ENCODE measurements at regions not wholly inside any gene's neighbourhood (a gene's known extent, or its start where the extent isn't known, plus 50 kb on each side); places are given as distances from the start of the nearest gene placed in this dataset.

GRCh38 chr6:40910260-40910893, 128.6 kb downstream of the UNC5CL start:
- DNase-seq (ENCODE audit: low read depth in 1 of 2, low spot score in 1 of 2): no peak

DNA sequence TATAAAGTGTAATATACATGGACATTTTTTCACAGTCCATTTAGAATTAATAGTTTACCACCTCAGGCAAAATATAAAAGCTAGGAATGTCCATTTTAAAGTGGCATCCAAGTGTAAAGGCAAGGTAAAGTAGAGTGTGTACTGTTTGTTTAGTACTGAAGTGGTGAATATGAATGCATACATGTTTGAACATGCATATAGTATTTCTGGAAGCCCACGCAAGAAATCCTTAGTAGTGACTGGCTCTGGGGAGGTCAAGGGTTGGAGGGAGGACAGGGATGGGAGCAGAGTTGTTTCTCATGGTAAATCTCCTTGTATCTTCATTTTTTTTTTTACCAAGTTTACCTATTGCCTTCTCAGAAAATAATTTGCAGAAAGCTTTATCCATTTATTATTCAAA, 129.2 kb downstream of the UNC5CL start:
- no peak for DNase-seq (ENCODE audit: low read depth in 1 of 2, low spot score in 1 of 2)

DNA sequence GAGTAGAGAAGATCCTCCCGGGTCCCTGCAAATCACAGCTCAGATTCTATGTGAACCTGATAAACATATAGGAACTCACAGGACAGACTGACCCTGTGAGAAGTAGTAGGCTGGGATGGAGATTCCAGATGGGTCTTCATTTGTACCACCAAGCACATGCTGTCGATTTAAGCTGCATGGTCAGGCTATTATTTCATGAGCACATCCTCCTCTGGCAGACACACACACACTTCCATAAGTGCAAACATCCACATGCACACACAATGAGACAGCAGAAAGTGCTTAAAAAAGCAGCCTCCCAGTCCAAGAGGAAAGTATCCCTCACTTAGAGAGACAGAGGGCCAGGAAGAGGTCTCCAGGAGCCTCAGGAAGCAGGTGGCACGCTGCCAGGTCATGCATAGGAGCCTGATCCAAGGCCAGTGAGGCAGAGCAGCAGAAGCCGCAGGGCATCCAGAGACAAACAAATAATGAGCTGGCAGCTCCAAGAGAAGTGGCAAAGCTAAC, 131.8 kb downstream of the UNC5CL start:
- no peak for DNase-seq (ENCODE audit: low read depth in 1 of 2, low spot score in 1 of 2)

DNA sequence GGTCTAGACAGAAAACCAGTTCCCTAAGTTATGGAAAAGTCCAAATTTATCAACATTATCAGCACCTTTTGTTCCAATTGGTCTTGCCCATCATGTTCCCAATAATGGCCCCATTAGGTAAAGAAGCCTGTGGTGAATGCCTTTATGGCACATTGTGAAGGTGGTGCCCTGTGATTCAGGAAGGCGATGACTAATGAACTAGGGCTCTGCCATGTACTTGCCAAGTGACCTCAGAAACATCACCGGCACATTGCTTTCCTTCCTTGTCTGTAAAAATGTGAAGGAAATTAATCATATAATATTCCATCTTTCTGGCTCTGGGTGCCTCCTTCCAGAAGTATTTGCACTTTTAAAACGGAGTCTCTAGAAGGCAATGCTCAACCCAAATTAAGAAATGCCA, 132.3 kb downstream of the UNC5CL start:
- DNase-seq (ENCODE audit: low read depth in 1 of 2, low spot score in 1 of 2): no peak

GRCh38 chr6:40904583-40905194, 134.3 kb downstream of the UNC5CL start:
- DNase-seq (ENCODE audit: low read depth in 1 of 2, low spot score in 1 of 2): no peak

- no peak for DNase-seq (ENCODE audit: low read depth in 1 of 2, low spot score in 1 of 2)
Measured at GRCh38 chr6:40903456-40903855, 135.6 kb downstream of the UNC5CL start.

GRCh38 chr6:40901322-40902055, 137.5 kb downstream of the UNC5CL start:
- no peak for DNase-seq (ENCODE audit: low read depth in 1 of 2, low spot score in 1 of 2)

GRCh38 chr6:40900791-40901190, 138.2 kb downstream of the UNC5CL start:
- DNase-seq (ENCODE audit: low read depth in 1 of 2, low spot score in 1 of 2): no peak

DNA sequence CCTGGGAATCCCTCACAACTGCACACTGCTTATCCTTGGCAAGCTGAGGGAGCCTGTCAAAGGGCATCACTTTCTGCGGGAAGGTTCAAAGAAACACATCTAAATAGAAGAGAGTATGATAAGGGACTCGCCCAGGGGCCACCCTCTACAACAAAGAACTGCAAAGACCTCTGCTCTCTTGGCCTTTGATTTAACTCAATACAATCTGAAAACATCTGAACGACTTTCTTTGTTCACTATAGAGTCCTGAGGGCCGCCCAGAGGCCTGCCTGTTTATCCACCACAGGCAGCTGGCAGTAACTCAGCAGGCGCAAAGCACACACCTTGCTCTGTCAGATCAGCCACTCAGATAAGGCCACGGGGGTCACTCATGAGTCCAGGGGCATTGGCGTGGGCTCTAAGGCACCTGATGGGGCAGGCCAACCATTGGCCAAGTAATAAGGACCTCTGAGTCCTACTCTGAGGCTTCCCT, 139.3 kb downstream of the UNC5CL start:
- DNase-seq (ENCODE audit: low read depth in 1 of 2, low spot score in 1 of 2): no peak

GRCh38 chr6:40898073-40898472, 140.9 kb downstream of the UNC5CL start:
- DNase-seq (ENCODE audit: low read depth in 1 of 2, low spot score in 1 of 2): no peak

GRCh38 chr6:40897390-40898003, 141.5 kb downstream of the UNC5CL start:
- no peak for DNase-seq (ENCODE audit: low read depth in 1 of 2, low spot score in 1 of 2)

DNA sequence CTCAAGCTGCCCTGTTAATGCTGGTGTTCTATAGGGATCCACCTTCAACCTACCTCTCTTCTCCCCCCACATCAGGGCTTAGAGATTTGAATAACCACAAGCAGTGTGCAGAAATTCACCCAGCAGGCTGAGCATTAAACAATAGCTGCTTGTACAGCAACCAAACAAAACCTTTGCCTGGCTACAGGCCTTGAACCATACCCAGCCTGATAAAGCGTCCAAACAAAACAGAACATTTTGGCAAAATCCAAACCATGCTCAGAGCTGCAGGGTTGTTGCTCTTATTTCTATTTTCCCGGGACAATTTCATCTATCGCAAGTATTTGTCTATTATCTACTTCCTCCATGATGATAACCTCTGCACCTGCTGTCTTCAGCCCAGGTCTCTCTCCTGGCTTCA, 142.3 kb downstream of the UNC5CL start:
- no peak for DNase-seq (ENCODE audit: low read depth in 1 of 2, low spot score in 1 of 2)

GRCh38 chr6:40894962-40895799, 143.8 kb downstream of the UNC5CL start:
- no peak for DNase-seq (ENCODE audit: low read depth in 1 of 2, low spot score in 1 of 2)

GRCh38 chr6:40893021-40893420, 146.0 kb downstream of the UNC5CL start:
- no peak for DNase-seq (ENCODE audit: low read depth in 1 of 2, low spot score in 1 of 2)

DNA sequence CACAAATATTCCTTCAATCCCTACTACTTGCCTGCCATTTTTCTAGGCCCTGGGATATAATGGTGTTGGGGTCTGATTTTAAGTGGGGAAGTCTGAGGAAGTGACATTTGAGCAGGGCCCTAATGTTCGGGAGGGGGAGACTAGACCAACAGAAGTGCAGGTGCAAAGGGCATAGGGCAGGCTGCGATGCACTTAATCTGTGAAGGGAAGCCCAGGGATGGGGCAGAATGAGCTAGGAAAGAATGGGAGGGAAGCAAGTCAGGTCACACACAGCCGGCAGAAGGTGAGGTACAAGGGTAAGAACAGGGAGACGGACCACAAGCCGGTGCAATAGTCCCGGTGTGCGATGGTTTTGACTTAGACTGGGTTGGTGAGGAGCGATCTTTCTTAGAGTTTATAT, 146.8 kb downstream of the UNC5CL start:
- DNase-seq (ENCODE audit: low read depth in 1 of 2, low spot score in 1 of 2): no peak

GRCh38 chr6:40891686-40892085, 147.3 kb downstream of the UNC5CL start:
- no peak for DNase-seq (ENCODE audit: low read depth in 1 of 2, low spot score in 1 of 2)

DNA sequence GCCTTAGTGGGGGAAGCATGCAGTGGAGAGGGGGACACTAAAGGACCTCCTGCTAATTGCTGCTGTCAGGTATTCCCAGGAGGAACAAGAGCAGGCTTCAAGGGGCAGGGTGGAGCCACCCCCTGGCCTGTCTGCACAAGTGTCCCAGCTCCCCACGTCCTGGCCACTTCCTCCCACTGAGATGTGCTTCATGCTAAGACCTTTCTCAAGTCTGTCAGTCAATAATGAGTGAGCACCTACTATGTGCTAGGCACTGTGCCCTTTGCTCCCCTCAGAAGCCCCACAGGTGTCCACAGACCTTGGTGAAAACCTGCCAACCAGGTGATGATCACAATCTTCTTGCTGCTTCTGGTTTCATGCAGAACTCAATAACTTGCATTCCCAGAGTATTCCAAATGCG, 147.9 kb downstream of the UNC5CL start:
- DNase-seq (ENCODE audit: low read depth in 1 of 2, low spot score in 1 of 2): no peak

GRCh38 chr6:40889137-40889832, 149.7 kb downstream of the UNC5CL start:
- no peak for DNase-seq (ENCODE audit: low read depth in 1 of 2, low spot score in 1 of 2)

DNA sequence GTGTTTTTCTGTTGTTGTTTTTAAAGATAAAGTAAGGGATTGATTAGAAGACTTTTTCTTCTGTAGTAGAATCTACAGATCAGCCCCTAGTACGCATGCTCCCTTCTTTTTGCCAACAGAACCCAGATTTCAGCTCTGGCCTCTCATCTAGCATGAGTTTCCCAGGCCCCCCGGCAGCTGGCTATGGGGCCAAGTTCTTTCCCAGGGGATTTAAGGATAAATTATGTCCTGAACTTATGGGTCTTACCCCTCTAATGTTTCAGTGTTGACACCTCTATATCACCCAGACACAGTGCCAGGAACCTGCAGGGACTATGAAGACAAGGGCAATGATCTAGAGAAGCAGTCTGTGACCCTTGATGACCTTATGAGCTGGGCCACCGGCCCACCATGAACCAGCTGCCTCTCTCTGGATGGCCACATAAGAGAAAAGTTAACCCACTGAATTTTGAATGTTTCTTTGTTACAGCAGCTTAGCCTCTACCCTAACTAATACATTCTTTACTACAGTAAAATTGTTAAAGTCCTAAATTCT, 150.5 kb downstream of the UNC5CL start:
- no peak for DNase-seq (ENCODE audit: low read depth in 1 of 2, low spot score in 1 of 2)

GRCh38 chr6:40887792-40888340, 151.2 kb downstream of the UNC5CL start:
- DNase-seq (ENCODE audit: low read depth in 1 of 2, low spot score in 1 of 2): no peak
